NCI-H748 (cell line): ENCODE measurements at regions not wholly inside any gene's neighbourhood (a gene's known extent, or its start where the extent isn't known, plus 50 kb on each side); places are given as distances from the start of the nearest gene placed in this dataset.

Source experiments
- DNase-seq: peaks from one replicate; lab custom pipeline; 2025; ENCODE audit not compliant: unreplicated experiment; lab: John Stamatoyannopoulos, UW

DNA sequence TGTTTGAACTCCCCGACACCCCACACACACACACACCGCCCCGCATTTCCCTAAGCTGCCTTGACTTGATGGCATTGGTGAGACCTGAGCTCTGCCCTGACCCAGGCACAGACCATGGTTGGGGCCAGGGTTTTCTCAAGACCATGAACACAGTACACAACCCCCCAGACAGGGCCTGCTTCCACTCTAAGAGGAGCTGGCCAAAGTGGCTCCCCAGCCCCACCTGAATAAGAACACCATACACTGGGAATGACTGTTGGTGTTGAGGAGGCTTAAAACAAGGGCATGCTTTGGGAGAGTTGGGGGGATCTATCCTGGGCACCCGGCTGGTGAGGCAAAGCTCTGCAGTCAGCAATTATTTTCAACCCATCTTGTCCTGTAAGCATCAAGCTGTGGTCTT is 77.6 kb upstream of the SYT6 start:
- DNase-seq: no peak

GRCh38 chr1:114229368-114229767 is 75.7 kb upstream of the SYT6 start:
- DNase-seq: no peak

GRCh38 chr1:114227059-114227458 is 73.4 kb upstream of the SYT6 start:
- DNase-seq: no peak

DNA sequence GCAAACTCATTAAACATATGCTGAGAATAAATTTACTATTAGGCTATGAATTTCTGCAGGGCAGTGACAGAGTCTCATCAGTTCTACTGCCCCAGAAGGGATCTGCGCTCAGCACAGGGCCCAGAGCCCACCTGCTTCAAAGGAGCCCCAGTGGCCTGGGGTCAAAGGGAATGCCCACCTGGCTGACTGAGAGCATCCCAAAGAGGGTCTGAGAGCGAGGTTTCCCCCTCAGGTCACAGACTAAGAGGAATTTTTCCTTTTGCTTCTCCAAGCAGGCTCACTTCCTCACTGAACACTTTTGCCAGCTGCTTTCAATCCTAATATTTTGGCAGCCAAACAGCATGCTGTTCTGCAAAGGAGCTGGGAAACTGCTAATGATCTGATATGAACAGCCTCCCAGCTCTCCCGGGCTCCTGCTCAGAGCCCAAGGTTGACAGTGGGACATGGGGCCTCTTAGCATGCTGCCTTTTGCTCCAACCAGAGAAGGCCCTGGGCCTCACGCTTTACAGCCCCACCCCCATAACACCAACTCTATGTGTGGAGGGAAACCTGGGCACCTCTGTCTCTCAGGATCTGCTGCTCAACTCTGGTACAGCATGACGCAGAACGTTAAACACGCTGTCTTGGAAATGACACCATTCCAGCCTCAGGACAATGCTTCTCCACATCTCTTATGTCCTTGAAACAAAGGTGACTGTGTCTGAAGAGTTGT is 70.7 kb upstream of the SYT6 start:
- DNase-seq: no peak

DNA sequence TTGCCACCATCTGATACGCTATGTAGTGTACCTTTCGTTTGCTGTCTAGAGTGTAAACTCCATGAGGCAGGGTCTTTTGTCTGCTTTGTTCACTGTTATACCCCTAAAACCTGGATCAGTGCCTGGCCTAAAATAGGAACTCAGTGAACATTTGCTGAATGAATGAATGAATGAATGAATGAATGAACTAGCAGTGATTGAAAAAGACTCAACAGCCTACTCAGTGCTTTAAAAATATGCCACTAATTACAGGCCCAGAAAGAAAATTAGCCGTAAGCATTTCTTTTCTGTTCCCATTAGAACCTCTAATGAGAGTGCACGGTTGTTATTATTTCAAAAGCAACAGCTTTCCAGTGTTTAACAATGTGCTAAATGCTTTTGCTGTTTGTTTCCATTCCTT is 69.3 kb upstream of the SYT6 start:
- DNase-seq: peak; percentile 2

DNA sequence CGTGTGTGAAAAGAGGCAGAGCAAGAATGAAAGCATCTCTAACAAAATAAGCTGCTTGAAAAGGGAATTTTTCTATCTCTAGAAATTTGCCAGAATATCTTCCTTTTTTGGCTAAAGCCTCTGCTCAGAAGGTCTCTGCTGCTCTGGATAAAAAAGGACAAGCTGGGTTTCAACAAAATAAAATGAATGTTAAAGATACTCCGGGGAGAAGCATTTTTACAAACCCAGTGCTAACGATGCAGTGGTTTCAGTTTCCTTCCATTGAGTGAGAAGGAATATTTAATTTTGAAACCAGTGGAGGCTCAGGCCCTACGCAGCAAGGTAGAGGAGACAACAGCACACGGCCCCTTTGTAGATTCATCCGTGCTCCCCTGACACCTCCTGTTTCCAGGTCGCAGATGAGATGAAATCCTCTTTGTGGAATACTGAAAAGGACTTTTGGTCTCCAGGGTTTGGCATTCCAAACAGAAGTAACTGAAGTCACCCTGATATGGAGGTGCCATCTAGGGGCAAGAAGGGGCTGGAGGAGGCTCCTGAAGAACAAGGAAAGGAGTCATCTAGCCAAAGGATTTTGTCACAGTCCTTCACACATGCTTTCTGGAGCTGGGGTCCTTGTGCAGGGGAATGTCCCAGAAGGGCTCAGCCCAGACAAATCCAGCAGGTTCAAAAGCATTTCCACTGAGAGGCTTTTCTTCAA is 65.7 kb upstream of the SYT6 start:
- DNase-seq: no peak

DNA sequence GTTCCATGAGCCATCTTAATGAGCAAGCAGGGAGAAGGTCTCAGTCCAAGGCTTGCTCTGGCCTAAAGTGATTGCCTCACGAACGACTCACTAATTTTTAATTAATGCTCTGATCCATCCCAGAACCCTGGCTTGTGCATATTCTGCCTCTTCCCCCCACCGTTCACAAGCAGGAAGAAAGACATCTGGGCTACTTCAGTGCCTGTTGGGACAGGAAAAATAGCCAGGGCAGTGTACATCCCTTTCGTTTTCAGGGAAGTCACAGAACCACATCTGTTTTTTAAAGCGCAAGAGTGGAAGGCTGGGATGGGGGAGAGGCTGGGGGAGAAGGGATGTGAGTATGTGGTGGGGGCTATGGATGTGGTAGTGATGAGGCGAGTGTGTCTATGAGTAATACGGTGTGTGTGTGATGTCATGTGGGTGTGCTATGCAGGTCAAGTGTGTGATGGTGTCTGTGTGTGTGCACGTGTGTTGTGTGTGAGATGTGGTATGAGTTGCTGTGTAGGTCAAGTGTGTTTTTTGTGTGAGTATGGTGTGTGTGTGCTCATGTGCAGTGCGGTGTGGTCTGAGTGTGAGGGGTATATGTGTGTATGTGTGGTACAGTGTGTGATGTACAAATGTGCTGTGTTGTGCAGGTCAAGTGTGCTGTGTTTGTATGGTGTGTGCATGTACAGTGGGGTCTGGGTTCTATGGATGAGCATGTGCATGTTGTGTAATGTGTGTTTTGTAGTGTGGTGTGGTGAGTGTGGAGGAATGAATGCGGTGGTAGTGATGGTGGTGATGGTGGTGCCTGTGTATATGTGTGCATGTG is 64.9 kb upstream of the SYT6 start:
- DNase-seq: no peak

DNA sequence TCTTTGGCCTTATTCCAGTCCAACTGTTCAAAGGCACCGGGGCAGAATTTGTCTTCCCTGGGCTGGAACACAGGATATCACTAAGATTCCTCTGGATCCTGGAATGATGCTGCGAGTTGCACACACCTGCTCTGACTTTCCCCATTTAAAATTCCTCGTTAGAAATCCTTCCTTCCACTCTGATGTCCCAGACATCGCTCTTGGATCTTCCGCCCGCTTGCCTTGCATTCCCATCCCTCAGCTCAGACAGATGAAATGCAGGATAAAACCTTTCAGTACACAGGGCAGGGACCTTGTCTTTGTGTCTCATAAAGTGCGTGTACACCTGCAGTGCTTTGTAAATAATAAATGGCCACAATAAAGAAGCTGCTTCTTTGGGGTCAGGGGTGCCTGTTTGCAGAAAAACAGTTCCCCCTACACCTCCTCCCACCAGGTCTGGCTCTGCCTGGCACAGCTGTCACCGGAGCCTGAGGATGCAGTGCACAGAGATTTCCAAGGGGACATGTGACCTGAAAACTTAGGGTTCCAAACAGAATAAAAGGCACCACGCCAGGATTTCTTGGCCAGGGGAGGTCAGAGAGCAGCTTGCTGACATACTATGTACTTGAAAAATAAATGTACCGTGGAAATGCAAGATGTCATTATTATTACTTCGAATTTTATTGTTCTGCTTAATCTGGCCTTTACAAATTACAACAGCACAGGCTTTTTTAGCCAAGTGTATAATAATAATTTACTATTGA is 62.9 kb upstream of the SYT6 start:
- peak; percentile 12 for DNase-seq

DNA sequence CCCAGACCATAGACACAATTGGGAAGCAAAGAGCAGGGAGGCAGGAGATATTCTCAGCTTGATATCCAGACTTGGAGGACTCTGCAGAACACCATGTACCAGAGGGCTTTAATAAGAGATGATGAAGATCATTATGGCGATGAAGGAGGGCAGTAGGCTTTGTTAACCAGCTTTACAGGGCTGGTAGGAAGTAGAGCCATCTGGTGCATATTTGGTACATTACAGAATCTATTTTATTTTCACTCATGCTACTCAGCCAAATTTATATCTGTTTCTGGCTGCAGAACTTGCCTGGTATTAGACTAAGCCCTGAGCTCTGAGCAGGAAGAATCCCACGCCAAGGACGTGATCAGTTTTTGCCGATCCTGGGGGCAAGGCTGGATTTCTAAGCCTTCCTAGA is 61.8 kb upstream of the SYT6 start:
- no peak for DNase-seq

- DNase-seq: no peak
These were observed 60.3 kb upstream of the SYT6 start for GRCh38 chr1:114214016-114214415.

DNA sequence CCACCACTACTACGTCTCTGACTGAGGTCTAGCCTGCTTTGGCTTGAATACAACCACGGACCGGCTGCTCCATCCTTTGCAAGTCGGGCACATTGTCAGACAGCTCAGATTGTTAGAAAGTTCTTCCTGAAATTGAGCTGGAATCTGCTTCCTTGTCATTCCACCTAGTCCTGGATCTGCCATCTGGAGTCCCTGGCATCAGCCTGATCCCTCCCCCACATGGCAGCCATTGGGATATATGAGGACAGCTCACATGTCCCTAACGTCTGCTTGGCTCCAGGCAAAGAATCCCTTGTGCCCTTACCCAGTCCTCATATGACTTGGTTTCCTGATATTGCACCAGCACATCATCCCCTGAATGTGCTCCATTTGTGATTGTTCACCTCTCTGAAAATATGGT is 56.3 kb upstream of the SYT6 start:
- DNase-seq: no peak

- no peak for DNase-seq
These were observed 55.0 kb upstream of the SYT6 start for GRCh38 chr1:114208714-114209113.

- no peak for DNase-seq
These were observed 54.4 kb upstream of the SYT6 start for GRCh38 chr1:114208106-114208505.

GRCh38 chr1:114207635-114208034 is 54.0 kb upstream of the SYT6 start:
- DNase-seq: no peak

- DNase-seq: no peak
These were observed 52.7 kb upstream of the SYT6 start for GRCh38 chr1:114206392-114206791.

DNA sequence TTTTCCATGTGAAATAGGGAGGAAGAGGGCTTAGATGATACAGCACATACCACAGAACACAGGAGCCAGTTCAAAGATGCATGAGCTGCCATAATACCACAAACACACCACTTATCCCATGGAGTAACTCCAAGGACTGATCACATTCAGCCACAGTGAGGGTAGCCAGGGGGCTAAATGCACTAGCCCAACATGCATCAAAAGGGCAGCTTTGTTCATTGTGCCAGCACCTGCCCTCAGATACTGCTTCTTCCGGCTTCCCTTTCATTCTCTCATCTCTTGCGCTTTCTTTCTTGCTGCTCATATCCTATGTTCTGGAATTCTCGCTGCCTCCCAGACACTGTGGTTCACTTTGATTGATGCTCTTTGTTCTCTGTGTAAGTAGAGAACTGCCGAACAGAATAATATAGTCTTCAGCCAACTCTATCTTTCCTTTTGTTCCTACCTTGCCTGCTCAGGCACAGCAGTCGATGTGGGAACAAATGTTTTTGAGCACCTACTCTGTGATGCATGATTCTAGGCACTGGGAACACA is 50.0 kb upstream of the SYT6 start:
- DNase-seq: no peak
